Activated CD4-positive, alpha-beta T cell treated with anti-CD3 and anti-CD28 coated beads, Interleukin-2, amount 50 U/mL, for 4 hours (primary cell): ENCODE measurements at regions not wholly inside any gene's neighbourhood (a gene's known extent, or its start where the extent isn't known, plus 50 kb on each side); places are given as distances from the start of the nearest gene placed in this dataset.

Experiments used
- DNase-seq, 2 experiments: peaks; one replicate each; pipeline ENCODE4 v3.0.0-alpha.2; 2020

GRCh38 chr6:43997345-43997677 is 129.9 kb downstream of the MRPL14 start:
- DNase-seq: no peak

DNA sequence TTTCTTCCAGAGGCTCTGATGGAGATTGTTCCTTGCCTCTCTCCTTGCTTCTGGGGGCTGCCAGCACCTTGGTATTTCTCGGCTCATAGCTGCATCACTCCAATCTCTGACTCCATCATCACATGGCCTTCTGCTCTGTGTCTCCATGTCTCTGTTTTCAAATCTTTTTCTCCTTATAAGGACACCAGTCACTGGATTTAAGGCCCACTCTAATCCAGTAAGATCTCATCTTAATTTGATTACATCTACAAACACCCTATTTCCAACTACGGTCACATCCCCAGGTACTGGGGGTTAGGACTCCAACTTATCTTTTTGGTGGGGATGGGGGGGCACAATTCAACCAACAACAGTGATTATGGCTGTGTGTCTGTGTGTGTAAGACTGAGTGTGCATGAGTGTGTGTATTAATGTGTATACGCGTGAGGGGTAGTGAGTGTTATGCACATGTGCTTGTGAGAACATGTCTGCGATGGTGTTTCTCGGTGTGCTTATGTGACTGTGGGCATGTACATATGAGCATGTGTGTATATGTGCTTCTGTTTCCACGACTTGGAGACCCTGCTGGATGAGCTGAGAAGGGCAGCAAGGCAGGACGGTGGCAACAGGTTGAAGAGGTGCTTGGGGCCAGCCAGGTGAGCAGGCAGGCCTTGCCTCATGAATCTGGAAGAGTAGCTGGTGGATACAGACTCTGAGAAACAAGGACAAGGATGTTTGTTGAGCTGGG is 130.5 kb downstream of the MRPL14 start:
- no peak for DNase-seq

- no peak for DNase-seq
These were observed 132.1 kb downstream of the MRPL14 start for GRCh38 chr6:43995137-43995536.

- peak; percentile 41 to 48 for DNase-seq
These were observed 133.2 kb downstream of the MRPL14 start for GRCh38 chr6:43993881-43994523.

DNA sequence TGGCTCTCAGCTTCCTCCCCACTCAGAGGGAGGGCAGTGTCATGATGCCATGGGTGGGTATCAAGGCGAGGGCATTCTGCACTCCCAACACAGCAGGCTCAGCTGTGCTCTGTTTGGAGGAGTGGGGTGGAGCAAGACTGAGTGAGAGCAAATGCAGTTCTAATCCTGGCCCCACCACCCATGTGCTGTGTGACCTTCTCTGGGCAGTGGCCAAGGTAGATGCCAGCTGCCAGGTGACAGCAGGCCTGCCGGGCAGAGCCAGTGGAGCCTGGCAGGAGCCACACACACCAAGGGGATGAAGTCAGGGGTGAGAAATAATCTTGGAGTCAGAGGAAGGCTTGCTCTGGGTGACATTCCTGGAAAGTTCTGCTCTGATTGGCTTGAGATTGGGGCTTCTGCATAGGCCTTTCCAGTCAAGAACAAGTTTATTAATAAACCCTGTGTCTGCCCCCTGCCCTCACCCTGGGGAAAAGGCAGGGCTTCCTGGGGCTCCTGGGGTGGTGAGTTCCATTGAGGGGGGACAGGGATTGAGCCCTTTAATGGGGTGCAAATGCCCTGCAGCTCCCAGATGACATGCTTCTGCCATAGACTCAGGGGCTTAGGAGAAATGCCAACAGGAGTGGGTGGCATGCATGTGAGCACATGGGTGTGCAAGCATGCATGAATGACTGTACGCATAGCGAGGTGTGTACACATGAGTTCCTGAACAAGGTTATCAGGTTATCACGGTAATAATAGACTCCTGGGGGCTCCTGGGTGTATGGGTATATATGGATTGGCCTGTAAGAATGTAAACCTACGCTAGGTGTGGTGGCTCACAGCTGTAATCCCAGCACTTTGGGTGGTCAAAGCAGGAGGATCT is 134.2 kb downstream of the MRPL14 start:
- no peak for DNase-seq

- DNase-seq: no peak
These were observed 135.1 kb downstream of the MRPL14 start for GRCh38 chr6:43992126-43992663.

- DNase-seq: no peak
These were observed 136.3 kb downstream of the MRPL14 start for GRCh38 chr6:43990627-43991619.

- no peak for DNase-seq
These were observed 137.0 kb downstream of the MRPL14 start for GRCh38 chr6:43990275-43990626.

DNA sequence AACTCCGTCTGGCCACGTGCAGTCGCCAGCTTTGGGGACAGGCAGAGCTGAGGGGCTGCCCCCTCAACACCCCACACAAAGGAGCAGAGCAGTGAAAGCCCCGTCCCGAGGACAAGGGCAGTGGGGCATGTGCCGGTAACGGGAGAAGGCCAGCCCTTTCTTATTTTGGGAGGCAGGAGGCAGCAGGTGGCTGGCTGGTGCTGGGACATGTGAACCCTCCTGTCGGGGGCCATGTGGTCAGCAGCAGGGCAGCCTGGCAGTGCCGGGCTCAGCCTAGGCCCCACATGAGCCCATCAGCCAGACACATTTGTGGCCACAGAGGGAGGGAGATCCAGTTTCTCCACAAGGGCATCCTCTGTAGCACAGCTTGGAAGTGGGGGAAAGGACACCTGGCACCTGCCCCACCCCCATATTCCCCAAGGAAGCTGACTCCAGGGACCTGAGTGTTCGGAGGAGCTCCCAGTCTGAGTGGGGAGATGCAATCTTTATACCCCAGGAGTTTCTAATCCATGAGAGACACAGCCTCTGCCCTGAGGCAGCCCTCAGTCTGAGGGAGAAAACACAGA is 137.6 kb downstream of the MRPL14 start:
- DNase-seq: no peak

- DNase-seq: no peak
These were observed 138.5 kb downstream of the MRPL14 start for GRCh38 chr6:43988801-43989200.

- no peak for DNase-seq
These were observed 139.3 kb downstream of the MRPL14 start for GRCh38 chr6:43987838-43988439.

DNA sequence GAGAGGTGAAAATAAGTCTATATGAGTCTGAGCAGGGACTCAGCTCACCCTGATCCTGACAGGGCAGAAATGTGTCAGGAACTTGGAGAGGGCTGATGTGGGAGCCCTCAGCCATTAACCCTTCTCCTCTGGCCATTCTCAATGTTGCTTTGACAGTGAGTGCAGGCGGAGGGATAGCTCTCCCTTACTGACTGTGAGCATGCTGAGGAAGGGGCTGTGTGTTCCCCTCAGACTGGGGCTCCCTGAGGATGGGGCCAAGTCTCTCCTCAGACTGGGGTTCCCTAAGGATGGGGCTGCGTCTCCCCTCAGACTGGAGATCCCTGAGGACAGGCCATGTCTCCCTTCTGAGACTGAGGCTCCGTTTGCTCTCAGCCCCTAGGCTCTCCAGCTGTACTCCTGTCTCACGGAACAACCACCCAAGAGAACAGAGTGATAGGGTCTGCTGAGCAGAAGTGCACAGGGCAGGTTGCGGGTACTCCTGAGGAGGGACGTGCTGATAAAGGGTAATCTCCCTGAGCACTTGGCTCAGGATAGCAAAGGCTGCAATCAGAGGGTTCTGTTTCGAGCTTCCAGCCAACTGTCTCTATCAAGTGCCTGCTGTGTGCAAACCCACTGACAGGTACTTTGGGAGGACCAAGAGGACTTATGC is 141.0 kb downstream of the MRPL14 start:
- no peak for DNase-seq

DNA sequence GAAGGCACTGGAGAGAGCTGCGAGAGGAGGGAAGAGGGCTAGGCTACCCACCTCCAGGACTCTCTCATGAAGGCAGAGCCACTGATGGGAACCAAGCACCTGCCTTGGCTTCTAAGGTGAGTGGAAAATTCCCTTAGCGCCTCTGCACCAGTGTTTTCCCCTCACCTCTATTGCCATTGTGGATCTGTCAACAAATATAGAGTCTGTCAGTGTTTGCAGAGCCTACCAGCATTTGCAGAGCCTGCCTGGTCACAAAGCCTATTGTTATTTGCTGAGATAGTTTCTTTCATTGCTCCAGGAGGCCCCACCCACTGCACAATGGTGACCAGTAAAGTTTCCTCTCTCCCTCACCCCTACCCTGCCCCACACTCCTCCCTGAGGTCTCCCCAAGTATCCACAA is 141.9 kb downstream of the MRPL14 start:
- DNase-seq: no peak

GRCh38 chr6:43984442-43985321 is 142.6 kb downstream of the MRPL14 start:
- DNase-seq: no peak

DNA sequence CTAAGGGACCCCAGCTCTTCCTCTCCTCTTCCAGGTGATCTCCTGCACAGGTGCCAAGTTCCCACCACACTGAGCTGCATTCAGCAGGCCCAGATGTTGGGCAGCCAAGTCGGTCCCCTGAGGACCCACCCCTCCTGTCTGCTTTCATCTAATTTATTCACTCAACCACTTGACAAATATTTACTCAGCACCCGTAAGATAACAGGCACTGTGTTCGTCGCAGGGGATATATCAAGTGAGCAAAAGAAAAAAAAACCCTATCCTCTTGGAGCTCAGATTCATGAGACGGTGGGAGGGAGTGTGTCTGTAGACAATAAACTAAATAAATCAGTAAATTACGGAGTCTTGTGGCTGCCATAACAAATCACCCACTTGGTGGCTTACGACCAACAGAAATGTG is 143.6 kb downstream of the MRPL14 start:
- no peak for DNase-seq

DNA sequence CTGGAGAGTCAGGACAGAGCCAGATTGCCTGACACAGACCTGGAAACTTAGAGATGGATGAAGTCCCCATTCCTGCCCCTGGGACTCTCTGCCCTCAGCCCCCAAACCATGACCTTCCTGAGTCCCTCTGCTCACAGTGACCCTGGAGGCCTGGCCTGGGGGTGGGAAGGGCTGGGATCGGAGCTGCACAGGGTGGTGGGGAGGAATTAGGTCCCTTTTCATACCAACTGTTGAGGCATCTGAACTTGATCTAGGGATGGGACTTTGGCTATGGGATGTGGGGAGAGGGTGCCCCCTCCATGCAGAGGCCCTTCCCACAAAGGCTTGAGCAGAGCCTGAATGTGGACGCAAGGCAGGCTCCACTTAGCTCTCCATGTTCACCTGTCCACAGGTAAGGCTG is 144.1 kb downstream of the MRPL14 start:
- DNase-seq: no peak

GRCh38 chr6:43982084-43982625 is 145.1 kb downstream of the MRPL14 start:
- no peak for DNase-seq

- DNase-seq: no peak
These were observed 145.8 kb downstream of the MRPL14 start for GRCh38 chr6:43981363-43981990.
